Activated CD4-positive, CD25-positive, alpha-beta regulatory T cell treated with anti-CD3 and anti-CD28 coated beads, Interleukin-2, amount 50 U/mL, for 24 hours (primary cell): ENCODE measurements at regions not wholly inside any gene's neighbourhood (a gene's known extent, or its start where the extent isn't known, plus 50 kb on each side); places are given as distances from the start of the nearest gene placed in this dataset.
A peak's percentile ranks its signal among the peaks of the same experiment; 100 is the strongest.

Source experiments
- ATAC-seq, 2 donors: fragments of 150-1000 bp; cut with Tn5 transposase; one replicate each; pipeline ENCODE4 v1.10.0; 2021; ENCODE audit warnings: mild to moderate bottlenecking in 1 of 2, moderate library complexity in 1 of 2

- no peak for ATAC-seq
These were observed 64.8 kb upstream of the PLEKHG3 start for GRCh38 chr14:64639340-64639821.

GRCh38 chr14:64640839-64641238 is 63.4 kb upstream of the PLEKHG3 start:
- no peak for ATAC-seq

- no peak for ATAC-seq
These were observed 62.5 kb upstream of the PLEKHG3 start for GRCh38 chr14:64641760-64642159.

- no peak for ATAC-seq
These were observed 60.5 kb upstream of the PLEKHG3 start for GRCh38 chr14:64643709-64644108.

- ATAC-seq = no peak
These were observed 59.6 kb upstream of the PLEKHG3 start for GRCh38 chr14:64644629-64645028.

- ATAC-seq = no peak
These were observed 58.9 kb upstream of the PLEKHG3 start for GRCh38 chr14:64645220-64645892.

GRCh38 chr14:64646103-64646502 is 58.1 kb upstream of the PLEKHG3 start:
- no peak for ATAC-seq

- ATAC-seq = no peak
These were observed 54.7 kb upstream of the PLEKHG3 start for GRCh38 chr14:64649383-64649998.

GRCh38 chr14:64653900-64654245 is 50.4 kb upstream of the PLEKHG3 start:
- ATAC-seq = no peak

GRCh38 chr14:64654246-64654900 is 49.9 kb upstream of the PLEKHG3 start:
- peak; percentile 21 to 51 for ATAC-seq
